ENCODE measurements at regions not wholly inside any gene's neighbourhood (a gene's known extent, or its start where the extent isn't known, plus 50 kb on each side); places are given as distances from the start of the nearest gene placed in this dataset.

GRCh38 chr20:6953611-6954010 is 186.1 kb downstream of the BMP2 start:
- Mint-ChIP-seq H3K4me1 (ENCODE audit: low read depth) (no peaks in the 10 kb centered on the region), H3K36me3 (ENCODE audit: low read depth) (no peaks in the 10 kb centered on the region), H3K27ac (no peak overlapping the region), H3K9me3 (peaks cover 66% of the 10 kb centered on the region), H3K4me3 (no peak overlapping the region), H3K27me3 (ENCODE audit: insufficient read depth) (no peaks in the 10 kb centered on the region)
- TF ChIP-seq CTCF (IDR thresholded peaks at IDR 0.05), result no peak
- no peak for DNase-seq

- peaks cover 64% of the 10 kb centered on the region for H3K9me3 Mint-ChIP-seq
- no peak for TF ChIP-seq CTCF (IDR thresholded peaks at IDR 0.05)
- H3K36me3 Mint-ChIP-seq (ENCODE audit: low read depth), result no peaks in the 10 kb centered on the region
- H3K4me1 Mint-ChIP-seq (ENCODE audit: low read depth), result no peaks in the 10 kb centered on the region
- DNase-seq, result no peak
- H3K27me3 Mint-ChIP-seq (ENCODE audit: insufficient read depth), result no peaks in the 10 kb centered on the region
- no peak overlapping the region for H3K4me3 Mint-ChIP-seq
- no peak overlapping the region for H3K27ac Mint-ChIP-seq
These were observed 186.7 kb downstream of the BMP2 start for GRCh38 chr20:6954219-6954618.

DNA sequence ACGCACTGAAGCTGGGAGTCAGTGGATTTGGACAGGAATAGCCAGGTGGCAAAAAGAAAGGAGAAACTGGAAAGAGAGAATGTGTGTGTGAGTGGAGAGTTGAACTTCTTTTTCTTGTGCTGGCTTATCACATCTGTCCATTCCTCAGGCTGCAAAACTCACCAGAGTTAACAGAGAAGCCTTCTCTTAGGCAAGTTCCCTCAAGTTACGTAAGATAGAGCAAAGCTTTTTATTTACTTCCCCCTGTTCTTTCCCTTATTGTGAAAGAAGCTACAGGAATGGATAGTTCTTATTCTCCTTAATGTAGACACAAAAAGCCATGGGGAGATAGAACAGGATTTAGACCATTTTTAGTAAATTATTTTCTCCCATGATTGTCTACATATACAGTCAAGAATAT is 188.6 kb downstream of the BMP2 start:
- Mint-ChIP-seq H3K9me3 (peaks cover 55% of the 10 kb centered on the region), H3K4me1 (ENCODE audit: low read depth) (no peaks in the 10 kb centered on the region), H3K4me3 (no peak overlapping the region), H3K27ac (no peak overlapping the region), H3K27me3 (ENCODE audit: insufficient read depth) (no peaks in the 10 kb centered on the region), H3K36me3 (ENCODE audit: low read depth) (no peaks in the 10 kb centered on the region)
- TF ChIP-seq CTCF (IDR thresholded peaks at IDR 0.05), result no peak
- DNase-seq, result no peak

GRCh38 chr20:6956574-6956973 is 189.1 kb downstream of the BMP2 start:
- Mint-ChIP-seq H3K4me1 (ENCODE audit: low read depth) (no peaks in the 10 kb centered on the region), H3K36me3 (ENCODE audit: low read depth) (no peaks in the 10 kb centered on the region), H3K27ac (no peak overlapping the region), H3K27me3 (ENCODE audit: insufficient read depth) (no peaks in the 10 kb centered on the region), H3K4me3 (no peak overlapping the region), H3K9me3 (peaks cover 56% of the 10 kb centered on the region)
- TF ChIP-seq CTCF (IDR thresholded peaks at IDR 0.05), result no peak
- DNase-seq, result no peak

- H3K27me3 Mint-ChIP-seq (ENCODE audit: insufficient read depth), result no peaks in the 10 kb centered on the region
- H3K4me1 Mint-ChIP-seq (ENCODE audit: low read depth), result no peaks in the 10 kb centered on the region
- no peak overlapping the region for H3K27ac Mint-ChIP-seq
- H3K36me3 Mint-ChIP-seq (ENCODE audit: low read depth), result no peaks in the 10 kb centered on the region; the same call in 1 of the 2 replicates
- no peak for DNase-seq
- H3K4me3 Mint-ChIP-seq, result no peak overlapping the region
- peaks cover 37% of the 10 kb centered on the region for H3K9me3 Mint-ChIP-seq
- no peak for TF ChIP-seq CTCF (IDR thresholded peaks at IDR 0.05)
These were observed 192.4 kb downstream of the BMP2 start for GRCh38 chr20:6959900-6960312.

DNA sequence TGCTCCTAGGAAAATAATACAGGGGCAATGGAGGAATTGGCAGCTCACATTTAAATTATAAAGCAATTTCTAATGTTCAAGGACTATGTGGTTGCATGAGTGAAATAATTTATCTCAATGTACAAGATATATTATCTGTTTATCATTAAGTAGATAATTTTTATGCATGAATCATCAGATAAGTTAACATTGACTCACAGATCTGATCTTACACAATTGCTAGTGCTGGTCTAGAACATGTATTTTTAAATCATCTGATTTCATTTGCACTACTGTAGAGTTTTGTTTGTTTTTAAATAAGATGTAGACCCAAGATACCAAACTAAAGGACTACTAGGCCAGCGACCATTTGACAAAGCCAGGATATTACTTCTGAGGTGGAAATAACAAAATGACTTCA is 199.2 kb downstream of the BMP2 start:
- Mint-ChIP-seq H3K36me3 (ENCODE audit: low read depth) (no peaks in the 10 kb centered on the region; the same call in 1 of the 2 replicates), H3K4me3 (no peak overlapping the region), H3K27ac (no peak overlapping the region), H3K9me3 (peaks cover 33% of the 10 kb centered on the region), H3K4me1 (ENCODE audit: low read depth) (no peaks in the 10 kb centered on the region), H3K27me3 (ENCODE audit: insufficient read depth) (no peaks in the 10 kb centered on the region)
- DNase-seq, result no peak
- TF ChIP-seq CTCF (IDR thresholded peaks at IDR 0.05), result no peak

Measured in HFFc6 (cell line).